Smooth muscle cell (in vitro differentiated cells): ENCODE measurements at regions not wholly inside any gene's neighbourhood (a gene's known extent, or its start where the extent isn't known, plus 50 kb on each side); places are given as distances from the start of the nearest gene placed in this dataset.

ENCODE experiments used
- DNase-seq: peaks from one replicate; lab custom pipeline; 2025; ENCODE audit not compliant: unreplicated experiment; lab: John Stamatoyannopoulos, UW
- H2AFZ ChIP-seq: fragments of 200-600 bp; sonication (generic); 2 replicates; pipeline ENCODE4 v1.6.0; 2016; ENCODE audit warnings: antibody characterized with exemption, low read depth, mild to moderate bottlenecking
- H3F3A ChIP-seq: fragments of 200-600 bp; sonication (generic); 2 replicates; pipeline ENCODE4 v1.6.0; 2017; ENCODE audit warnings: antibody characterized with exemption, low read depth
- H3K27ac ChIP-seq: fragments of 200-600 bp; sonication (generic); 2 replicates; pipeline ENCODE4 v1.5.1; 2016; ENCODE audit warnings: low read depth, mild to moderate bottlenecking
- H3K27me3 ChIP-seq: fragments of 200-600 bp; sonication (generic); 2 replicates; pipeline ENCODE4 v1.6.1; 2016; ENCODE audit warnings: low read depth, mild to moderate bottlenecking
- H3K36me3 ChIP-seq: fragments of 200-600 bp; sonication (generic); 2 replicates; pipeline ENCODE4 v1.5.1; 2016; ENCODE audit warnings: low read depth
- H3K4me1 ChIP-seq: fragments of 200-600 bp; sonication (generic); 2 replicates; pipeline ENCODE4 v1.5.1; 2016; ENCODE audit warnings: low read depth
- H3K4me2 ChIP-seq: fragments of 200-600 bp; sonication (generic); 2 replicates; pipeline ENCODE4 v1.6.0; 2016; ENCODE audit warnings: mild to moderate bottlenecking
- H3K4me3 ChIP-seq: fragments of 200-600 bp; sonication (generic); 2 replicates; pipeline ENCODE4 v1.5.1; 2016; ENCODE audit warnings: mild to moderate bottlenecking
- H3K79me2 ChIP-seq: fragments of 200-600 bp; sonication (generic); 2 replicates; pipeline ENCODE4 v1.6.0; 2016; ENCODE audit warnings: low read depth, mild to moderate bottlenecking
- H3K9ac ChIP-seq: fragments of 200-600 bp; sonication (generic); 2 replicates; pipeline ENCODE4 v1.6.0; 2016; ENCODE audit warnings: low read depth
- H3K9me3 ChIP-seq: fragments of 200-600 bp; sonication (generic); replicated peaks from 2 replicates; pipeline ENCODE4 v1.5.1; 2016; ENCODE audit warnings: low read depth
- H4K20me1 ChIP-seq: fragments of 200-600 bp; sonication (generic); 2 replicates; pipeline ENCODE4 v1.6.0; 2016; ENCODE audit warnings: low read depth
- WGBS: methylation state at CpG from one replicate; pipeline ENCODE4 v1.1.7; 2016; ENCODE audit warnings: low lambda C conversion rate; 5-methylcytosine and 5-hydroxymethylcytosine counted together
- TF ChIP-seq, protein P1 (sequence below): fragments of 200-600 bp; sonication (generic); IDR thresholded peaks from 2 replicates; pipeline ENCODE4 v1.5.1; 2017; ENCODE audit warnings: borderline replicate concordance, mild to moderate bottlenecking, antibody characterized with exemption; ENCODE audit not compliant: insufficient read depth, poor library complexity, severe bottlenecking

DNA sequence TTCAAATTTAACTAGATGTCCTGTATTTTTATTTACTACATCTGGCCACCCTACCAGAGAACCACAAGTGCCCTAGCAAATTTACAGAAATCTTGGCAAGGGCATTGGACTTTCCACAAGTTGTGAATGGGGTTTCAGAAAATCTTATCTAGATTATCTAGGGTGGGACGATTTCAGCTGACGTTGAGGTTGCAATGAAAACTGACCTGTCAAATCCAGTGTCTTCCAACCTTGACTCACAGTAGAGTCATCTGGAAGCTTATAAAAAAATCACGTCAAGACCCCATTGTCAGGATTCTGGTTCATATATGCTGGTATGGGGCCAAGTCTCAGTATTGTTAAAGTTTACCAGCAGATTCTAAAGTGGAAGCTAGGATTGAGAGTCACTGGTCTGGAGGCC is 109.6 kb upstream of the ACTBL2 start:
- H4K20me1 ChIP-seq: no peaks in the 10 kb centered on the region
- no peak overlapping the region for H2AFZ ChIP-seq
- no peaks in the 10 kb centered on the region for H3K27me3 ChIP-seq
- no peak overlapping the region for H3K4me3 ChIP-seq
- no peaks in the 10 kb centered on the region for H3K36me3 ChIP-seq
- H3K9me3 ChIP-seq: no peaks in the 10 kb centered on the region
- 94% methylated on average over 3 of the region's 3 CpGs for WGBS
- TF ChIP-seq, protein P1, sequence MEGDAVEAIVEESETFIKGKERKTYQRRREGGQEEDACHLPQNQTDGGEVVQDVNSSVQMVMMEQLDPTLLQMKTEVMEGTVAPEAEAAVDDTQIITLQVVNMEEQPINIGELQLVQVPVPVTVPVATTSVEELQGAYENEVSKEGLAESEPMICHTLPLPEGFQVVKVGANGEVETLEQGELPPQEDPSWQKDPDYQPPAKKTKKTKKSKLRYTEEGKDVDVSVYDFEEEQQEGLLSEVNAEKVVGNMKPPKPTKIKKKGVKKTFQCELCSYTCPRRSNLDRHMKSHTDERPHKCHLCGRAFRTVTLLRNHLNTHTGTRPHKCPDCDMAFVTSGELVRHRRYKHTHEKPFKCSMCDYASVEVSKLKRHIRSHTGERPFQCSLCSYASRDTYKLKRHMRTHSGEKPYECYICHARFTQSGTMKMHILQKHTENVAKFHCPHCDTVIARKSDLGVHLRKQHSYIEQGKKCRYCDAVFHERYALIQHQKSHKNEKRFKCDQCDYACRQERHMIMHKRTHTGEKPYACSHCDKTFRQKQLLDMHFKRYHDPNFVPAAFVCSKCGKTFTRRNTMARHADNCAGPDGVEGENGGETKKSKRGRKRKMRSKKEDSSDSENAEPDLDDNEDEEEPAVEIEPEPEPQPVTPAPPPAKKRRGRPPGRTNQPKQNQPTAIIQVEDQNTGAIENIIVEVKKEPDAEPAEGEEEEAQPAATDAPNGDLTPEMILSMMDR: no peak
- H3K27ac ChIP-seq: no peak overlapping the region
- H3K4me2 ChIP-seq: no peak overlapping the region
- H3K4me1 ChIP-seq: no peaks in the 10 kb centered on the region
- H3K79me2 ChIP-seq: no peaks in the 10 kb centered on the region
- no peak for DNase-seq
- no peaks in the 10 kb centered on the region for H3F3A ChIP-seq
- no peak overlapping the region for H3K9ac ChIP-seq

DNA sequence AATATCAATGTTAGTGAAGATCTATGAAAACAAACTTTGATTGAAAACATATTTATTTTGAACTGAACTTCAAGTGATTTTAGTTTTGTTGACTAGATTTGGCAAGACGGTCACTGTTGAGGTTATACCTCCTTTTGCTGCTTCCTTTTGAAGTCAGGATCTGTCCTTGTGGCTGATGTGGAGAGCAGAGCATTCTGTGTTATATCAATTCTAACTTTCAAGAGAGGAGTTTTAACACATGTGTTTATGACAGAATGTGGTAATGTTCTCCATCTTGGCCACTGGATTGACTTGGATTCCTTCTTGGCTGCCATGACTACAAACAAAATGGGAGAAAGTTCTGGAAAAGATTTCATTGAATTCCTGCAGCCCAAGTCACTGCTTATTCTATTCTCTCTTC is 104.0 kb upstream of the ACTBL2 start:
- Histone ChIP-seq H3K9ac (no peak overlapping the region), H3K4me3 (no peak overlapping the region), H2AFZ (no peak overlapping the region), H3K27me3 (no peaks in the 10 kb centered on the region), H3K4me1 (no peaks in the 10 kb centered on the region), H3F3A (no peaks in the 10 kb centered on the region), H4K20me1 (no peaks in the 10 kb centered on the region), H3K79me2 (no peaks in the 10 kb centered on the region), H3K4me2 (no peak overlapping the region), H3K27ac (no peak overlapping the region), H3K36me3 (no peaks in the 10 kb centered on the region), H3K9me3 (no peaks in the 10 kb centered on the region)
- TF ChIP-seq, protein P1: no peak
- DNase-seq: no peak
- WGBS: 97% methylated on average over 1 of the region's 1 CpG

DNA sequence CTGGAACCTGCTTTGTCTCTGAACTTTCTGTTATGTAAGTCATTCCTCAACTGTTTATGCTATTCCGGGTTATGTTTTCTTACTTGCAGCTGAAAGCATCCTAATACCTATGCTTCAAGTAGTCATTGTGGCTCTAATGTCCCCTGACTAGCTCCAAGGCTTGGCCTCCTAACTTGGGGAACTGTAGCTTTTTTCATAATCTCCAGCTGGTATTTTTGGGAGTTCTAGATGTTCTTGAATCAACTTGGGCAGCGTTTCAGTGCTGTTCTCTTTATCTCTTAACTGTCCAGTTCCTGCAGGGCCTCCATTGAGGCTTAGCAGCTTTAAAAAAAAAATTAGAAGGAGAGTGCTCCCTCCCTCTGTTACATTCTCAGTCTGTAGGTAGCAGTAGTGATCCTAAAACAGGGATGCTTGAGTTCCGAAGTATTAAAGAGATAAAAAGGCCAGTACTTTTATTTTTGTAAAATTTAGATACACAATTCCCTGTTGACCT is 100.0 kb upstream of the ACTBL2 start:
- Histone ChIP-seq H3K9ac (no peak overlapping the region), H3K79me2 (no peaks in the 10 kb centered on the region), H3K9me3 (no peaks in the 10 kb centered on the region), H2AFZ (no peak overlapping the region), H3K36me3 (no peaks in the 10 kb centered on the region), H3K4me3 (no peak overlapping the region), H3K27ac (no peak overlapping the region), H4K20me1 (no peaks in the 10 kb centered on the region), H3K4me2 (no peak overlapping the region), H3K4me1 (no peaks in the 10 kb centered on the region), H3F3A (no peaks in the 10 kb centered on the region), H3K27me3 (no peaks in the 10 kb centered on the region)
- TF ChIP-seq, protein P1: no peak
- DNase-seq: no peak
- WGBS: 77% methylated on average over 3 of the region's 3 CpGs

DNA sequence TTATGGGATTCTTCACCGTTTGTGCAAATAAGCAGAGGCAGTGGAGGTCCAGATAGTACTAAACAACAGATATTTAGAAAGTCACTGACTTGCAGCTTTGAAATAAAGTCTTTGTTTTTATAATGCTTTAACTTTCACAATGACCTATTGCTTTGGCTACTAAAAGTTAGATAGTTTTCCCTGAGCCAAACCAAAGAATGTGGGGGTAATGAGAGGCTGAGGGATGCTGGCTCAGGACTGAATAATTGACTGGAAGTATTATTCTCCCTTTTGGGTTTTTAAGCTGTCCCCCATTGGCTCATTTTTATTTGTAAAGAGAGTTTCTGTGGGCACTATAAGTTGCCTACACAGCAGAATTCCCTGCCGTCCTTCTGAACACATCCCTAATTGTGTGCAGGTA is 99.2 kb upstream of the ACTBL2 start:
- no peak for DNase-seq
- 89% methylated on average over 2 of the region's 2 CpGs for WGBS
- Histone ChIP-seq H3F3A (no peaks in the 10 kb centered on the region), H3K4me3 (no peak overlapping the region), H3K27ac (no peak overlapping the region), H3K9me3 (no peaks in the 10 kb centered on the region), H2AFZ (no peak overlapping the region), H3K9ac (no peak overlapping the region), H4K20me1 (no peaks in the 10 kb centered on the region), H3K4me1 (no peaks in the 10 kb centered on the region), H3K4me2 (no peak overlapping the region), H3K79me2 (no peaks in the 10 kb centered on the region), H3K27me3 (no peaks in the 10 kb centered on the region), H3K36me3 (no peaks in the 10 kb centered on the region)
- TF ChIP-seq, protein P1: no peak
